Nephron progenitor cell (in vitro differentiated cells): ENCODE measurements at regions not wholly inside any gene's neighbourhood (a gene's known extent, or its start where the extent isn't known, plus 50 kb on each side); places are given as distances from the start of the nearest gene placed in this dataset.

Experiments used
- DNase-seq: peaks from one replicate; pipeline ENCODE4 v3.0.0; 2021
- H3K27ac Mint-ChIP-seq: 2 replicates; pipeline ENCODE4 v1.8.0; 2021; ENCODE audit warnings: mild to moderate bottlenecking, moderate library complexity, mixed read lengths
- H3K27me3 Mint-ChIP-seq: 2 replicates; pipeline ENCODE4 v1.8.0; 2021; ENCODE audit warnings: mild to moderate bottlenecking, low read depth, mixed read lengths; ENCODE audit not compliant: poor library complexity
- H3K36me3 Mint-ChIP-seq: 2 replicates; pipeline ENCODE4 v1.8.0; 2021; ENCODE audit warnings: low read depth, mixed read lengths
- H3K4me1 Mint-ChIP-seq: 2 replicates; pipeline ENCODE4 v1.8.0; 2021; ENCODE audit warnings: mixed read lengths
- H3K4me3 Mint-ChIP-seq: 2 replicates; pipeline ENCODE4 v1.8.0; 2021; ENCODE audit warnings: mild to moderate bottlenecking, moderate library complexity, mixed read lengths
- H3K9me3 Mint-ChIP-seq: 2 replicates; pipeline ENCODE4 v1.8.0; 2021; ENCODE audit warnings: mild to moderate bottlenecking, moderate library complexity, mixed read lengths
- TF ChIP-seq, protein P1 (sequence below): fragments of 200-600 bp; sonication (generic); IDR thresholded peaks from 2 replicates; pipeline ENCODE4 v1.5.0; 2021; ENCODE audit warnings: antibody characterized with exemption

DNA sequence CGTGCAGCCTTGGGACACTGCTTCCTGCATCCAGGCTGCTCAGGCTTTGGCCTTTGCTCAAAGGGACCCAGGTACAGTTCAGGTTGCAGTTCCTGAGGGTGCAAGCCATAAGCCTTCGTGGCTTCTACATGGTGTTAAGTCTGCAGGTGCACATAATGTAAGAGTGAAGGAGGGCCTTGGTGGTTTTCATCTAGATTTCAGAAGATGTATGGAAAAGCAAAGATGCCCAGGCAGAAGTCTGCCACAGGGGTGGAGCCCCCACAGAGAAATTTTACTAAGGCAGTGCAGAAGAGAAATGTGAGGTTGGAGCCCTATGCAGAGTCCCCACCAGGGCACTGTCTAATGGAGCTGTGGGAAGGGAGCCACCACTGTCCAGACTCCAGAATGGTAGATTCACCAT is 200.9 kb downstream of the ICE1 start:
- Mint-ChIP-seq H3K4me1 (no peaks in the 10 kb centered on the region), H3K27me3 (peaks cover 3% of the 10 kb centered on the region)
- TF ChIP-seq, protein P1, sequence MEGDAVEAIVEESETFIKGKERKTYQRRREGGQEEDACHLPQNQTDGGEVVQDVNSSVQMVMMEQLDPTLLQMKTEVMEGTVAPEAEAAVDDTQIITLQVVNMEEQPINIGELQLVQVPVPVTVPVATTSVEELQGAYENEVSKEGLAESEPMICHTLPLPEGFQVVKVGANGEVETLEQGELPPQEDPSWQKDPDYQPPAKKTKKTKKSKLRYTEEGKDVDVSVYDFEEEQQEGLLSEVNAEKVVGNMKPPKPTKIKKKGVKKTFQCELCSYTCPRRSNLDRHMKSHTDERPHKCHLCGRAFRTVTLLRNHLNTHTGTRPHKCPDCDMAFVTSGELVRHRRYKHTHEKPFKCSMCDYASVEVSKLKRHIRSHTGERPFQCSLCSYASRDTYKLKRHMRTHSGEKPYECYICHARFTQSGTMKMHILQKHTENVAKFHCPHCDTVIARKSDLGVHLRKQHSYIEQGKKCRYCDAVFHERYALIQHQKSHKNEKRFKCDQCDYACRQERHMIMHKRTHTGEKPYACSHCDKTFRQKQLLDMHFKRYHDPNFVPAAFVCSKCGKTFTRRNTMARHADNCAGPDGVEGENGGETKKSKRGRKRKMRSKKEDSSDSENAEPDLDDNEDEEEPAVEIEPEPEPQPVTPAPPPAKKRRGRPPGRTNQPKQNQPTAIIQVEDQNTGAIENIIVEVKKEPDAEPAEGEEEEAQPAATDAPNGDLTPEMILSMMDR = no peak

DNA sequence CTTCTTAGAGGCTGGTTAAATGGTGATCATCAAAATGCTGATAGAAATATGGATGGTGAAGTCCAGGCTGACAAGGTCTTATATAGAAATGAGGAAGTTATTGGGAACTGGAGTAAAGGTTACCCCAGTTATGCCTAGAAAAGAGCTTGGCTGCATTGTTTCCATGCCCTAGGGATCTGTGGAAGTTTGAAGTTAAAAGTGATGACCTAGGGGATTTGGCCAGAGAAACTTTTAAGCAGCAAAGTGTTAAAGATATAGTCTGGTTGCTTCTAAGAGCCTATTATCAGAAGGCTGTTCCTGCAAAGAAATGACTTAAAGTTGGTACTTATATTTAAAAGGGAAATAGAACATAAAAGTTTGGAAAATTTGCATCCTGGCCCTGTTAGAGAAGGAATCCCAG is 200.3 kb downstream of the ICE1 start:
- H3K4me1 Mint-ChIP-seq = no peaks in the 10 kb centered on the region
- H3K27ac Mint-ChIP-seq = no peak overlapping the region
- H3K27me3 Mint-ChIP-seq = peaks cover 3% of the 10 kb centered on the region
- no peak for DNase-seq
- H3K36me3 Mint-ChIP-seq = peaks cover 9% of the 10 kb centered on the region
- TF ChIP-seq, protein P1 = no peak
- H3K9me3 Mint-ChIP-seq = peaks cover 51% of the 10 kb centered on the region
- H3K4me3 Mint-ChIP-seq = no peak overlapping the region

More for the DNA sequence above, 200.9 kb downstream of the ICE1 start:
- Mint-ChIP-seq H3K9me3 (peaks cover 51% of the 10 kb centered on the region), H3K27ac (no peak overlapping the region), H3K4me3 (no peak overlapping the region), H3K36me3 (peaks cover 9% of the 10 kb centered on the region)
- no peak for DNase-seq

DNA sequence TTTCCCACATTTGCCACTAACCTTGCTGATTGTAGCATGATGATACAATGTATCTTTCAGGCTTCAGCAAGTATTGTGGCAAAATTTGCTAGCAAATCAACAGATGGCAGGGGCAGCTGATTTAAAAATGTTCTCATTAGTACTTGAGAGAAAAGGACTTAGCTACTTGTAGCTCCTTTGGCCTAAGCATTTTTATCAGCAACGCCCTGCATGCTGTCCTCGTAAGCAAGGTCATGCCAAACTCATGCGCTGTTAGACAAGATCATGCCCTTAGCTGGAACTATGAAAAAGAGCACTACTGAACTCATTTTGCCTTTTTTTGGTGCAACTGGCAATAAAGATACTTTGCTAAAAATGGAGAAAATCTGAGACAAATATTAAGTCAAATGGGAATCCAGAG is 197.1 kb downstream of the ICE1 start:
- H3K27me3 Mint-ChIP-seq = peaks cover 2% of the 10 kb centered on the region
- H3K4me1 Mint-ChIP-seq = peaks cover 5% of the 10 kb centered on the region
- TF ChIP-seq, protein P1 = no peak
- DNase-seq = no peak
- peaks cover 9% of the 10 kb centered on the region for H3K36me3 Mint-ChIP-seq
- no peak overlapping the region for H3K27ac Mint-ChIP-seq
- H3K4me3 Mint-ChIP-seq = no peak overlapping the region
- peaks cover 41% of the 10 kb centered on the region for H3K9me3 Mint-ChIP-seq

DNA sequence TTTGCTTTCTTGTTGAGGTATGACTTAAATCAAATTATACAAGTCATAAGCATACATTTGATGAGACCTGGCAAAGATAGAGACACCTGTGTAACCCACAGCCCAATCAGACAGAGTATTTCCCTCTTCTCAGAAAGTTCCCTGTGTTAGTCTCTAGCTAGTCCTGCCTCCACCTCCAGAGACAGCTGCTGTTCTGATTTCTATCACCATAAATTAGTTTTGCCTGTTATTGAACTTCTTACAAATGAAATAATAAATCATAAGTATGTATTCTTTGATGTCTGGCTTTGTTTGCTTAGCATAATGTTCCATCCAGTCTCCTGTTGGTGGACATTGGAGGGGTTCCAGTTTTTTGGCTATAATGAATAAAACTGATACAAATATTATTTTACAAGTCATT is 194.5 kb downstream of the ICE1 start:
- peaks cover 16% of the 10 kb centered on the region for H3K9me3 Mint-ChIP-seq
- no peak for DNase-seq
- H3K4me3 Mint-ChIP-seq = no peak overlapping the region
- TF ChIP-seq, protein P1 = no peak
- H3K27ac Mint-ChIP-seq = no peak overlapping the region
- no peaks in the 10 kb centered on the region for H3K36me3 Mint-ChIP-seq
- H3K4me1 Mint-ChIP-seq = peaks cover 5% of the 10 kb centered on the region
- H3K27me3 Mint-ChIP-seq = no peaks in the 10 kb centered on the region

DNA sequence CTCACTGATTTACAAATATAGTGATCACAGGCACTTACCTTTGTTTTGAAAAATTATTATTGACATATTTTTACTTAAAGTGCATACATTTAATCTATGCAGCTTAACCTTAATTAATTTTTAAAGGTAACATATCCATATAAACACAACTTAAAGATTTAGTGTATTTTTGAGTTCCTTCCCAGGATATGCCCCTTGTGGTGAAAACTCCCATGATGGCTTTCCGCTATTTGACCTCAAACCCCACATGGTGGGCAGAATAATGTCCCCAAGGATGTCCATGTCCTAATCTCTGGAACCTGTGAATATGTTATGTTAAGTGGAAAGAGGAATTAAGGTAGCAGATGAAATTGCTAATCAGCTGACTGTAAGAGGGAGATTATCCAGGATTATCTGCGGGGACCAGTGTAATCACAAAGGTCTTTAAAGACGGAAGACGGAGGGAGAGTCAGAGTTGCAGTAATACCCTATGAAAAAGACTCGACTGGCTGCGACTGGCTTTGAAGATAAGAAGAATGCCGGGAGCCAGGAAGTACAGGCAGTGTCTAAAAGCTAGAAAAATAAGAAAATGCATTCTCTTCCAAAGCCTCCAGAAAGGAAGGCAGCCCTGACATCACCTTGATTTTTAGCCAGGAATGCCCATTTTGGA is 193.9 kb downstream of the ICE1 start:
- no peak overlapping the region for H3K4me3 Mint-ChIP-seq
- peaks cover 9% of the 10 kb centered on the region for H3K9me3 Mint-ChIP-seq
- no peaks in the 10 kb centered on the region for H3K27me3 Mint-ChIP-seq
- TF ChIP-seq, protein P1 = no peak
- no peak overlapping the region for H3K27ac Mint-ChIP-seq
- H3K36me3 Mint-ChIP-seq = no peaks in the 10 kb centered on the region
- DNase-seq = no peak
- H3K4me1 Mint-ChIP-seq = peaks cover 5% of the 10 kb centered on the region

DNA sequence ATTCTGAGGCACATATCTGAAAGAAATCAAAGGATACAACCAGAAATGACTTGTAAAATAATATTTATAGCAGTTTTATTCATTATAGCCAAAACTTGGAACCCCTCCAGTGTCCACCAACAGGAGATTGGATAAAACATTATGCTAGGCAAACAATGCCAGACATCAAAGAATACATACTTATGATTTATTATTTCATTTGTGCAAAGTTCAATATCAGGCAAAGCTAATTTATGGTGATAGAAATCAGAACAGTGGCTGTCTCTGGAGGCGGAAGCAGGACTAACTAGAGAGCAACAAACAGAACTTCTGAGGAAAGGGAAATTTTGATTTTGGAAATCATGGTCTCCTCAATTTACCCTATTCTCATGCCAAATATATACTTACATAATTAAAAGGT is 193.1 kb downstream of the ICE1 start:
- Mint-ChIP-seq H3K9me3 (peaks cover 5% of the 10 kb centered on the region), H3K4me3 (no peak overlapping the region), H3K27me3 (no peaks in the 10 kb centered on the region), H3K27ac (no peak overlapping the region), H3K4me1 (peaks cover 5% of the 10 kb centered on the region), H3K36me3 (no peaks in the 10 kb centered on the region)
- DNase-seq = no peak
- TF ChIP-seq, protein P1 = no peak
